RPMI8226 (cell line): ENCODE measurements at regions not wholly inside any gene's neighbourhood (a gene's known extent, or its start where the extent isn't known, plus 50 kb on each side); places are given as distances from the start of the nearest gene placed in this dataset.

Source experiments
- DNase-seq: peaks from one replicate; pipeline ENCODE4 v3.0.0-alpha.2; 2015

DNA sequence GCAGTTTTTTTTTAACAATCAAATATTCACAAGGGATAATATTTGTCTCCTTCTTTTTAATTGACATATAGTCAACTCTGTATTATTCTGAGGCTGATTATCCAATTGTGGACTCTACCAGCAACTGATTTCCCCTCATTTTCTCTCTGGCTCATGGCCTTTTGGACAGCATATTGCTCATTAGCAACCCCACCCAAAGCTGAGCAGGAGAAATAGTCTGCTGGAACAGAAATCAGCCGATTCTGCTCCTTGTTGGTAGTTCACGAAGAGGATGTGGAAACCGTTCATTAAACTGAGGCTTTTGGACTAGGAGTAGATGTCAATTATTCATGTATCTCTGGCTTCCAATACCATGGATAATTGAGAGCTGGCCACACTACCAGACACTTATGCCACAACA, 428.4 kb upstream of the INTU start:
- no peak for DNase-seq

DNA sequence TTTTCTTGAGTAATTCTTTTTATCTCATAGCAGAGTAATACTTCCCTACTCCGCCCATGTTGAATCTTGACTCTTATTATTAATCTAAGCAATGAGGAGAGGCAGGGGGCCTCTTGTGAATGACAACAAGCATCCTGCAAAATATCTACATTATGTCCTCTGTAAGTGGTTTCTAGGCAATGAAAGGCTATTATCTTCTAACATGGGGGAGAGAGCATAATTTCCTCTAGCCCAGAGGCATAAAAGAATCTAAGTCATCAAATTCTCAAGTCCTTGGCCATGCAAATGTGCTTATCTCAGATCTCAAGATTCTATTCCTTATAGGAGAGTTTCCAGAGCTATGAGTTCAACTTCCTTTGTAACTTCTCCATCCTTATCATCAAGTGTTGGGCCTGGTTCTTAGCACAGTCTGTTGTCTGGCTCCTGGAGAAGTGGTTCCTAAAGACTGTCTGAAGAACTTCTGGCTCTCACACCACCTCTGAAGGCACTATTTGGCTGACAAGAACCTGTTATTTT, 423.1 kb upstream of the INTU start:
- DNase-seq: no peak

DNA sequence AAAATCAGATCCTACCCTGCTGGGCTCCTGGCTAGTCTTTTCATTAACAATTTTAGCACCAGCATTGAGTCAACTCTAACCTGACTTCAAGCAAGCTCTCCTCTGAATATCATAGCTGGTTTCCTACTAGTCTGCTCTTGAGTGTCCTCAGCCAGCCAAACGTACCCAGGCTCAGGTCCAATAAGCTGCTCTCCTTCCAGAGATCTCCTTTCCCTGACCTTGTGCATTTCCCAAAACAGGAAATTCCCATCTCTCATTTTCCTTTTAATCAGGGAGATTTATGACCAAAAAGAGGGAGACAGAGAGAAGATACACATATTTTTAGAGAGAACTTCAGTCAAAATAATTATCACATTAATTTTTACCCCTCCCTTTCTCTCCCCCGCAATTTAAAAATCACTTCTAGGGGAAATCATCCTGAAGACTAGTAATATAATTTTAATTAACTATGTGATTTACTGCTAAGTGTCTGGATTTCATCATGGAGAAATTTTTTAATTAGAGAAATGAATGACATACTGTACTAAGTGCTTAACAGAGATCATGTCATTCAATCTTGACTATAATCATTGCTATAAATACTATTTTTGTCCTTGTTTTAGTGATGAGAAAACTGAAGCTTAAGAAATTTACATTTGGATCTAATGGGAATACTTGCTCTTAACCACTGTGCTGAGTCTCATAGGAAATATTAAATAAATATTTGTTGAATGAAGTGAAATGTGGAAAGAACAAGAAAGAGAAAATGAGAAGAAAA, 421.7 kb upstream of the INTU start:
- DNase-seq: no peak

DNA sequence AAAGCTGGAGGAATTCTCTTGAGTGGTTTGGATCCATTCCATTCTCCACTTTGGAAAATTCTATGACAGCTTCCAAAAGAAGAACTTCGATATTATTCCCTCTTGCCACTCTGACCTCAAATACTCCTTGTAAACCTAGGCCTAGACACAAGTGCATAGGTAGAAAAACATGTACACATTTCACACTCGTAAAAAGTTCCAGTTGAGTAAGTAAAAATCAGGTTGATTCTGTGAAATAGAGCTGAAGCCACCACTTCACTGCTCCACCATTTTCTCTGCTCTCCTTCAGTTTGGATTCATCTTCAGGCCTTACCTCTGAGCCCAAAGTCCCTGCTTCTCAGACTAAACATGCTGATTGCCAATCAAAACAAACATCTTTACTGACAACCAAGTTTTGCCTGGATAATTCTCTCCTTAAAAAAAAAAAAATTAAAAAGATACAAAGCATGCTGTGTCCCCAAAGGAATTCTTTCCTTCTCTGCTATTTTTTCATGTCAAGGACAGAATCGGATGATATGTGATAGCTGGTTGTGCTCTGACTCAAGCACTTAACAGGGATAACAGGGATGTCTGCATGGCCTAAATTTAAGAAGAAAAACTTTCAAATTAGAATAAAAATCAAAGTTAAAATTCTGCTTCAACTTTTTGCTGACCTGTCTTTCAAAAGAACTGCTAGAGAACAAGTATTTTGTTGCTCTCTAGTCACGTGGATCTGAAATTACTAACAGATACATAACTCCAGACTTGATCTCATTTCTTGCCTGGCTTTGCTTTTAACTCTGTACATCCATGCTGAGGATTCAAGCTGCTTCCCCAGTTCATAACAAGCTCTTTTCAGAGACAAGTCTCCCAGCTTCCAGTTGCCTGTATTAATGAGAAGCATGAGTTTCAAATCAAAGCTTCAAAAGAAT, 420.9 kb upstream of the INTU start:
- DNase-seq: no peak

DNA sequence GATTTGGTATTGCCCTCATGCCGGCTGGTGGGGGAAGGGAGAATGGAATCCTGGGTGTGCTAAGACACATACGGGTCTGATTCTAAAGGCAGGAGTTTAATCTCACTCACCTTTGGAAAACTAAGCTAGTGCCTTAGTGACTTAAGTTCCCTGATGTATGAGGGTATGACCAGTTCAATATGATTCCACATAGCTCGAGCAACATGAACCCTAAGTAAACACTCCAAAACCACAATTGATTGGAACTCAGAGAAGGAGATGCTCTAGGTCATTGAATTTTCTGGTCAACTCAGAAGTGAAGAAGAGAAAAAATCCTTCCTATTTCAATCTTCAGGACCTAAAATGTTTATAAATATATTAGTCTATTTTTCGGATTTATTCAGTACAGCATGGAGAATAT, 420.1 kb upstream of the INTU start:
- DNase-seq: no peak

DNA sequence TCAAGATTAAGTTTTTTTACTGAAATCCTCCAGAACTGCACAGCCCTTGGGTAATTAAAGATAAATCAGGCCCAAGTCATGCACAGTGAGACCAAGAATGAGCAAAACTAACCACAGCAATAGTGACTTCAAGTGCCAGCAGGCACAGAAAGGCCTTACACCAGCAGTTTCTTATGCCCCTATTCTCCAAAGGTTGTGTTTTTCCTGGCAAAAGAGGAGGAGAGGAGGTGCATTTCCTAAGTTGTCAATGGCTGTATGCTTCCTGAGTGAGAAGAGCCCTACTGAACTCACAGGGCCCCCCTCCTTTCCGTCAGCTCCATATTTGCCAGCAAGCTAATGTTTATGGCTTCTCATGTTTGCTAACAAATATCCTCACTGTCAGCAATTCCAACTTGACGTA, 418.7 kb upstream of the INTU start:
- no peak for DNase-seq

DNA sequence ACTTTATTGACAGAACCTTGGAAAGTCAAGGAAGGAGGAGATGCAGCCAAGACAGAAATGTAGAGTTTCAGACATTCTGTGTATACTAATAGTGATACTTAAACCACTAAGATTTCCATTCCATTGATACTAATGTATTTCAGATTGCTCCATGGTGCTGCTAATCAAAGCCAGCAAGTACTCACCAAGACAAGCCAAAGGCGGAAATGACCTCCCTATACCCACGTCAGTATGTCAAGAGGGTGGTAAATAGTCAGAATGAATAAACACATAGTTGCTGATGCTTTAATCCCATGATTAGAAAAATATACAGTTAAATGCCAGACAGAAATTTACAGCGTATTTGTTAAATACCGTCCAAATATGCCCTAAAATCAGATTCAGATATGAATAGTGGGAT, 417.8 kb upstream of the INTU start:
- no peak for DNase-seq

DNA sequence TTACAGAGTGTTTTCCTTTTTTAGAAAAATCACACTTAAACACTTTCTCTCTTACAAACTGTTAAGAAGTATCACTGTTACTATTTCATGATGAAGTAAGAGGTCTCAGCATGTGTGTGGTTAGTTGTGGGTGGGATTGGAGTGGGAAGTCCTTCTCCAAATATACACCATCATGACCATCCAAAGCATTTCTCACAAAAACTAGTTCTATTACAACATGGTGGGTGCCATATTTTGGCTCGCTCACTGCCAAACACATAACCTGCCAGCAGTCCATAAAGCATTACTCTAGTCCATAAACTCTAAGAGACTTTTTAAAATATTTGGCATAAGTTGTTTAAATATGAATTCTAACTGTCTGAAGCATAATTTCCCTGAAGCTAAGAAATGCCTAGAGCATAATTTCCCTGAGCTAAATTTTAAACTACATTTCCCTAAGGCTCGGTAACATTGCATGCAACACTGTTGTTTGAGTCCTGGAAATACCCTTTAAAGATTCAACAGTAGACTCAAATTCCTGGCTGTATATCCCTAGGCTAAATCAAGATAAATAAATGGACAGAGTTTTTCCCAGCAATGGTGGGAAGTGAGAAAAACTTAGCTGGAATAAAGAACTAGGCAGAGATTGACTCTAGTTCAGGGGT, 415.0 kb upstream of the INTU start:
- DNase-seq: no peak

DNA sequence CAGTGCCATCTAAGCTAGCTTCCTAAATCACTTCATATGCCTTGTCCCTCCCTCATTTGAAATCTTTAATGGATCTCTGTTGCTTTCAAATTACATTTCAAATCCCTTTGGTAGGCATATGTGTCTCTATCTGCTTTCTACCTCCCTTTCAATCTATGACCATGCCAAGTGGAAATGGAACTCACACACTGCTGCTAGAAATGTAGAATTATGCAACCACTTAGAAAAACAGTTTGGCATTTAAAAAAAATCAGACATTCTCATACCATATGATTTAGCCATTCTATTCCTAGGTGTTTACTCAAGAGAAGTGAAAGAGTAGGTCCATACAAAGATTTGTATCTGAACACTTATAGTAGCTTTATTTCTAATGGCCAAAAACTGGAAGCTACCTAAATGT, 413.5 kb upstream of the INTU start:
- no peak for DNase-seq

DNA sequence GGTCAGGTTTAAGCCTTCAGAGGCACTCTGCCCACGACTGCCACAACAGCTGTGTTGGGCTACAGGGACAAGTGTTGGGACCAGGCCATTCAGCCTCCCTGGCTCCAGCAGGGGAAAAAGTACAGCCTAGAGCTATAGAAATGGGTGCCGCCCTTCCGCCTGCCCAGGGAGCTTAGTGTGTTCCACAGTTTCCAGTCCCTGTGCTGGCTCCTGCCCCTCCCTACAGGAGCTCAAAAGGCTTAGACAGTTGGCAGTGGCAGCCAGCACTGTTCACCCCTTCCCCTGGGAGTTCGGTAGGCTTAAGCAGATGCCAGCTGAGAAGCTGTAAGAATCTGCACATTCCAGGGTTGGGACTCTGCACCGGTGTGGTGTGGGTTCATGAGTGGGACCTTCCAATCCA, 408.2 kb upstream of the INTU start:
- DNase-seq: no peak

DNA sequence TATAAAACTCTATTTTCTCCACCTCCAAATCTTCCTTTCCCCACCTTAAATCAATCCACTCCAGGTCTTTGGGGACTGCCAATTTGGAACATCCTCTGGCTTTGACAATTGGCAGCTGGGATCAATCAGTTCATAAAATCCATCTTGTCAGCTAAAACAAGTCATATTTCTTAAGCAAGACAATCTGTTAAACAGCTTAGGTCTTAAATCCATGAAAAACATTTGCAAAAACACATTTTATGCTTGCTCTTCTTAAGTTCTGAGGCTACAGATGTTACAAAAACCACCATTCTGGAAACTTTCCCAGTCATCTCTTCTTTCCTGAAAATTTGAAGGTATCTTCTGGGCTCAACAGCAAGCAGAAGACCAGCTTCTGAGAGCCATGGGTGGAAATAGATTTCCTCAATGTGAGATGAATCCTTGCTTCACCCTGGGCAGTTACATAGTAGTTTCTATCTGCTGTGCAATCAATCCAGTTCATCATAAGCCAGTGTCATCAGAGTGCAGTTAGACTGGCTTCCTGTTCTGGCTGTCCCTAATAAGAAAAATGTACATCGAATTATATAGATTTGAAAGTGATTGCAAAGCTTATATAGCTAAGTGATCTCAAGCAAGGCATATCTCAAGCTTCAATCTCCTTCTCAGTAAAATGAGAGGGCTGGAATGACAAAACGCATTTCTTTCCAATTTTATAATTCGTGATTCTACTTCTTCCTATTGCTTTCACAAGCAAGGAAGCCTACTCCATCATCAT, 402.7 kb upstream of the INTU start:
- no peak for DNase-seq

DNA sequence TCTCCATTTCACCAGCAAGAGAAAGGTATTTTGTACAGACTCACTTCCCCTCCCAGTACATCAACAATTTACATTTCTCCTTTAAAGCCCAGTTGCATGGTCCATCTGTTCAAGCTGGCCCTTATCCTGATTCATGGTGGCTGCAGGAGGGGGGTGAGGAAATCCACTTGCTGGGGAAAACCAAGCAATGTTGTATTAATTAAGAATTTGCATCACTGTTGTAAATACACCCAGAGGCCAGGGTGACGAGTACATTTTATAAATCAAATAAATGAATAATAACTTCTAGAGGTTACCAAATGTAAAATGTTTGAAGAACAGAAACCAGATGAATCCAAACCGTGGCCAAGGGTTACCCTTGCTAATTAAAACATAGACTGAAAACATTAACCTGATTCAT, 395.9 kb upstream of the INTU start:
- DNase-seq: no peak

DNA sequence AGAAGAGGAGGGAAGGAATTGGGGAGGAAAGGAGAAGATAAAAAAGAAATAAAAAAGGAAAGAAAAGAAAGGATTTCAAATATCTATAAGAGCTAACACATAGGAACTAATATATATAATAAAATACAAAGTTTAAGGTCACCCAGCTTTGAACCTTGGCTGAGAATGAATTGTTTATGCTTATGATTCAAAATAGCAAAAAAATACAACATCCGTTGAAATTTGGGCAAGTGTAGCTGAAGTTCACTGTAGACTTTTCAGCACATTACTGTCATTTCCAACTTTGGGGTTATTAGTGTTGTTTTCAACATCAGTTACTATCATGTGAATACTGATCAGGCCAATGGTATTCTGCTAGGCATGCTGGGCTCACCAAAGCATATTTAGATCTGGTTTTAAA, 395.2 kb upstream of the INTU start:
- DNase-seq: no peak

DNA sequence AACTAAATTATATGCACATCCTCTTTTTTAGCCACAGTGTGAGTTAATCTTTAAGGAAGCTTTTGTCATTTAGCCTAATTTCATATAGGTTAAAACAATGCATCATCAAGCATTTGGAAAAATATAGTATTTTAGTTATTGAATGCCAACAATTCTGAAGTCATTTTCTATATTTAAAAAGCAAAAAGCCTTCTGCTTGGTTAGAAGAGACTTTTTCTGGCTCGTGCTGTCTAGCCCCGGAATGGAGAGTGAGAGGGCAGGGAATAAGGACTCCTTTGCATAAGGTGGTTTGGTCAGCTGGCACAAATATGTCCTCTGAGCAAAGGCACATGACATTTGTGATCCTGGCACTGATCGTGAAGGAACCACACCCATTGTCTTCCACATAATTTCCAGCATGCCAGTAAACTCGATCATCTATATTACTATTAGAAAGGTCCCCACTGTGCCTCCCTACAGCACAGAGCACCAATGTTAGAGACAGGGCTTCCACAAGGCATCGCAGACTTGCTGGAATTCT, 393.7 kb upstream of the INTU start:
- no peak for DNase-seq

DNA sequence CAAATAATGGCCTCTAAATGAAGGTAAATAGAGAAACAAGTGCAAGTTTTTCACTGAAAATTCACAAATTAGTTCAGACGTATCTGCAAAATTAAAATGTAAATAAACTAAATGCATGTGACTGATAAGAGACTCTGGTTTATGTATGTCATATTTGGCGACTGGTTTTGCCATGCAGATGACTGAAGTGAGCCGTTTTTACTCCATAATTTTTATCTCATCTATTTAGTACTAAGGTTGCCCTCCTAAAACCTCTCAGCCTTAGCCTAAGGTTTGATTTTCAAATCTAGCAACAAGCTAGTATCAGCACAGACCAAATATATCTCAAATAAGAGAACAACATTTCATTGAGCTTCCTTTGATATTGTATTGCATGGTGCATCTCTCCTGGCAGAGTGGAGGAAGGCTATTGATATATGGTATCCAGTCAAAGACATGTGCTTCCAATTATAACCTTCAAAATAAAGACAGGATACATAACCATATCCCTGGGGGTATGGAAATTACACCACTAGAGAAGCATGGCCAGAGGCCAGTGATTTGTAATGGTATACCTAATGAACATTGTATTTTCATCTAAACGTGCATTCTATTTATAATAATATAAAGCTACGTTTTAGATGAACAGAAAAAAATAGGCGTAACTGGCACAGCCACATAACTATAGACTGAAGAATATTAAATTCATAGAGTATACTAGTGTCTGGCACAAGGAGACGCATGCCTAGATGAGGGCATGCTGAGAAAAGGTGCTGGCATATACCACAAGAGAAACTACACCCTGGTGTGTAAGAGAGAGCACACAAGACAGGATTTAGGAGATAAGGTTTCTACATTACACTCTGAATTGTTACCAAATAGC, 392.6 kb upstream of the INTU start:
- no peak for DNase-seq

DNA sequence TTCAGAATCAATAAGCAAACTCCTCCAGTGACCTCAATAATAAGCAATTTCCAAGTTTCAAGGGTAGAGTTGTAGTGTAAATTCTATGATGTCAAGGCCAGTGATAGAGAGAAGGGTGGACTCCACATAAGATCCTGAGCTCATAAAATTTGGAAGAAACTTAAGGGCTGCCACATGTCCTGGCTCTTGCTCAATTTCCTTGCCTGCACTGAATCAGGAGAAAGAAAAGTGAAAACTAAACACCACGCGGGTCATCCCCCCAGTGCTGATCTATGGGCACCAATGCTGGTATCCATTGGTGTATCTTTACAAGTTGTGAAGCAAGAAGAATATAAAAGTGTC, 392.0 kb upstream of the INTU start:
- no peak for DNase-seq

DNA sequence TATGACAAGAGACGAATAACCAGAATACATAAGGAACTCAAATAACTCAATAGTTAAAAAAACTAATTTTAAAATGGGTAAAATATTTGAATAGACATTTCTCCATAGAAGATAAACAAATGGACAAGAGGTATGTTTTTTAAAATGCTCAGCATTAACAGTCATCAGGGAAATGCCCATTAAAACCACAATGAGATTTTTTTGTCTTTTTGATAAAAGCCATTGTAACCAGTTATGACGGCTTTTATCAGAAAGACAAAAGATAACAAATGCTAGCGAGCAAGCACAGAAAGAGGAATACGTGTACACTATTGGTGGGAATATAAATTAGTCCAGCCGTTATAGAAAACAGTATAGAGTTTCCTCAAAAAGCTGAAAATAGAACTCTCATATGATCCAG, 388.2 kb upstream of the INTU start:
- DNase-seq: no peak

DNA sequence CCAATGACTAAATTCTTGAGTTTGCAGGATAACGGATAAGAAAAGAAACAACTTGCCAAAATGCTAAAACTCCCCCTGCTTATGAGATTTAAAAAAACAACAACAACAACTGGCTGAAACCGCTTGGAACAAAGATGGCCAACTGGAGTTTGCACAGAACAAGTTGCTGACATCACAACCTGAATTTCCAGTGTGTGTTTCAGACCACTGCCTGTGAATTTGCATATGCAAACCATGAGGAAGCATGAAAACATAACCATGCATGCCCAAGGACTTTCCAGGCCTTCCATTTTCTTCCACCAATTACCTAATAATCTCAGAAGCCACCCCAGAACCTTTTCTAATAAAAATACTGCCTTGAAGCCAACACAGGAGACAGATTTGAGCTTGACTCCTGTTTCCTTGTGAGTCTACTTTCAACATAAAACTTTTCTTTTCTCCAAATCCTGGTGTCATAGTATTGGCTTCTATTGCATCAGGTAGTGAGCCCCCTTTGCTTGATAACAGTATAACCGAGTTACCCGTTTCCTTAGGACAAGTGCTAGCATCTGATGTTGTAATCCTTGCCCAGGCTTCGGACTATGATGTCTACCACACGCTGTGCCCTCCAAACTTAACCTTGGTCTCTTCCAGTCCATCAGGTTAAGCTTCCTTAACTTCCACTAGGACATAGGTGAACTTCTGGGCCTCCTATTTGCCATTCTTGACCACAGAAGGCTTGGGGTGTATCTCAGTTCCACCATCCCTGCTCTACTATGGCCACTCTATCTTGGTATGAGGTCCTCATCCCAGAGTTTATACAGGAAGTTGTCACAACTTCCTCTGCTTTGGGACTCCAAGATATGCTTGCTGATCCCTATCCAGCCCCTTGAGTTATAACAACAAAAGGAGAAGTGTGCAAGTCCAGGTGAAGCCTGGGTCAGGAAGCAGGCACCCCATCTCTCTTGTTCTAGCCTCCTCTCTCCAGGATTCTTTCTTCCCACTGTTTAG, 385.5 kb upstream of the INTU start:
- no peak for DNase-seq

DNA sequence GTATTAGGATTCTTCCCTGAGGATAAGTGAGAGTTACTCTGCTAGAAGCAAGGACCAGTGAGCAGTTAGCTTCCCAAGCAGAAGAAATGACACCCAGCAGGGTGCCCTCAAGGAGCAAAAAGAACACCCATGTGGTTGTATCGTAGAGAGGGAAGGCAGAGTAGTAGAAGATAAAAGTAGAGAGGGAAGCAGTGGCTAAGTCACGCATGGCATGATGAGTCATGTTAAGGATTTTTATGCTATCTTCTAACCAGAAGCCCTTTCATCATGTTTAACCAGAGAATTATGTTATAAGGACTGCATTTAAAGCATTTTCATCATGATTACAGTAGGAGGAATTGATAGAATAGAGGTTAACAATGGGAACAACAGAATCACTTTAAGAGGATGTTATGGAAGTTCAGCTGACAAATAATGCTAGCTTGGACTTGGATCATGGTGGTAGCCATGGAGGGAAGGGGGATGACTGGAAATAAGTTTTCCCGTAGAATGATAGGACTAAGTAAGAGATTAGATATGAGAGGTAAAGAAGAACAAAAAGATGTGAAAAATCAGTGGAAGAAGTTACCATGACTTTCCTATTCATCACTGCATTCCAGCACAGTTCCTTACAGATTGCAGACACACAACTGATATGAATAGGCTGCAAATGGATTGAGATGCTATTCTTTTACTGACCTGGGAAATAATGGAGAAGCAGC, 383.5 kb upstream of the INTU start:
- DNase-seq: no peak

DNA sequence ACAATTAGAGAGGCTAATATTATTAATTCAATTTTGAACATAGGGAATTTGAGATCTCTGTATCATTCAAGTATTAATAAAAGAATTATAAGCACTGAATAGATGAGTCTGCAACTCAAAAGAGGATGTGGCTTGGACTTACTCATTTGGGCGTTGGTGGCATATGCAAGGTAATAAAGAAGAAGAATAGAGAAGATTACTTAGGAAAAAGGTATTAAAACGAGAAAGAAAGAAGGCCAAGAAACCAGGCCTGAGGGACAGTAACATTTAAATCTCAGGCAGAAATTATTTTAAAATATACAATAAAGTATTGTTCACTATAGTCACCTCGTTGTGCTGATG, 383.0 kb upstream of the INTU start:
- DNase-seq: no peak
